K562 (cell line): ENCODE measurements at regions not wholly inside any gene's neighbourhood (a gene's known extent, or its start where the extent isn't known, plus 50 kb on each side); places are given as distances from the start of the nearest gene placed in this dataset.

Source experiments
- ATF3 ChIP-seq, 2 experiments: fragments of 450-650 bp in 1 of 2; sonication (generic) in 1 of 2; formaldehyde crosslinking in 1 of 2; IDR thresholded peaks in 1 of 2; conservative IDR thresholded peaks in 1 of 2; 2 replicates each; pipeline versions ENCODE4 v1.6.1 to v1.8.1; 2016 to 2023; ENCODE audit warnings: mild to moderate bottlenecking in 2 of 2, moderate library complexity in 2 of 2, inconsistent platforms in 1 of 2, missing genetic modification reagents in 1 of 2
- CREM ChIP-seq: IDR thresholded peaks from 2 replicates; pipeline ENCODE4 v1.6.1; 2014; ENCODE audit warnings: antibody characterized with exemption, low read depth
- EHMT2 ChIP-seq: fragments of 450-650 bp; IDR thresholded peaks from 2 replicates; pipeline ENCODE4 v1.6.1; 2018; ENCODE audit warnings: antibody characterized with exemption
- GATA2 ChIP-seq: sonication (generic); formaldehyde crosslinking; IDR thresholded peaks from 2 replicates; pipeline ENCODE4 v1.4.0; 2020; ENCODE audit warnings: mild to moderate bottlenecking, missing genetic modification reagents
- HES1 ChIP-seq: fragments of 450-650 bp; IDR thresholded peaks from 2 replicates; pipeline ENCODE4 v1.6.1; 2016; ENCODE audit warnings: low read depth, mild to moderate bottlenecking, moderate library complexity
- HMGN3 ChIP-seq: IDR thresholded peaks from 2 replicates; pipeline ENCODE4 v1.6.1; 2011; ENCODE audit warnings: borderline replicate concordance, low read depth, mild to moderate bottlenecking, mixed read lengths, low read length; ENCODE audit not compliant: insufficient read length; ENCODE audit errors: extremely low read depth
- NCOR1 ChIP-seq: fragments of 450-650 bp; IDR thresholded peaks from 2 replicates; pipeline ENCODE4 v1.6.1; 2016; ENCODE audit warnings: mild to moderate bottlenecking, moderate library complexity
- NR3C1 ChIP-seq: sonication (generic); formaldehyde crosslinking; IDR thresholded peaks from 2 replicates; pipeline ENCODE4 v1.8.1; 2022; ENCODE audit warnings: missing genetic modification reagents
- RCOR1 ChIP-seq, 2 experiments: IDR thresholded peaks; 2 replicates each; pipeline ENCODE4 v1.6.1; 2012; ENCODE audit warnings: low read depth in 2 of 2, low read length in 2 of 2, borderline replicate concordance in 1 of 2, improper control_type of control experiment in 1 of 2
- SMARCA5 ChIP-seq: fragments of 450-650 bp; IDR thresholded peaks from 2 replicates; pipeline ENCODE4 v1.6.1; 2016
- SREBF2 ChIP-seq: sonication (generic); formaldehyde crosslinking; IDR thresholded peaks from 2 replicates; pipeline ENCODE4 v1.4.0; 2020; ENCODE audit warnings: mild to moderate bottlenecking, missing genetic modification reagents
- U2AF2 ChIP-seq: fragments of 200-400 bp; formaldehyde crosslinking; optimal IDR thresholded peaks from 2 replicates; pipeline ENCODE3; 2017; ENCODE audit warnings: low read depth, mild to moderate bottlenecking, low read length
- VEZF1 ChIP-seq: fragments of 200-800 bp; sonication (Bioruptor generic); IDR thresholded peaks from 2 replicates; pipeline ENCODE4 v1.6.1; 2017; ENCODE audit warnings: missing genetic modification characterization, missing compliant biosample characterization
- ZBTB49 ChIP-seq: sonication (generic); formaldehyde crosslinking; IDR thresholded peaks from 2 replicates; pipeline ENCODE4 v1.8.0; 2022; ENCODE audit warnings: missing genetic modification reagents, mild to moderate bottlenecking, borderline replicate concordance
- TF ChIP-seq, protein P1 (sequence below), 2 experiments: IDR thresholded peaks; 2 replicates each; pipeline ENCODE4 v1.6.1; 2012; ENCODE audit warnings: improper control_type of control experiment in 2 of 2, low read depth in 2 of 2, low read length in 2 of 2, borderline replicate concordance in 1 of 2
- TF ChIP-seq, protein P2 (sequence below), 2 experiments: fragments of 450-650 bp; IDR thresholded peaks; 2 replicates each; pipeline ENCODE4 v1.6.1; 2016

DNA sequence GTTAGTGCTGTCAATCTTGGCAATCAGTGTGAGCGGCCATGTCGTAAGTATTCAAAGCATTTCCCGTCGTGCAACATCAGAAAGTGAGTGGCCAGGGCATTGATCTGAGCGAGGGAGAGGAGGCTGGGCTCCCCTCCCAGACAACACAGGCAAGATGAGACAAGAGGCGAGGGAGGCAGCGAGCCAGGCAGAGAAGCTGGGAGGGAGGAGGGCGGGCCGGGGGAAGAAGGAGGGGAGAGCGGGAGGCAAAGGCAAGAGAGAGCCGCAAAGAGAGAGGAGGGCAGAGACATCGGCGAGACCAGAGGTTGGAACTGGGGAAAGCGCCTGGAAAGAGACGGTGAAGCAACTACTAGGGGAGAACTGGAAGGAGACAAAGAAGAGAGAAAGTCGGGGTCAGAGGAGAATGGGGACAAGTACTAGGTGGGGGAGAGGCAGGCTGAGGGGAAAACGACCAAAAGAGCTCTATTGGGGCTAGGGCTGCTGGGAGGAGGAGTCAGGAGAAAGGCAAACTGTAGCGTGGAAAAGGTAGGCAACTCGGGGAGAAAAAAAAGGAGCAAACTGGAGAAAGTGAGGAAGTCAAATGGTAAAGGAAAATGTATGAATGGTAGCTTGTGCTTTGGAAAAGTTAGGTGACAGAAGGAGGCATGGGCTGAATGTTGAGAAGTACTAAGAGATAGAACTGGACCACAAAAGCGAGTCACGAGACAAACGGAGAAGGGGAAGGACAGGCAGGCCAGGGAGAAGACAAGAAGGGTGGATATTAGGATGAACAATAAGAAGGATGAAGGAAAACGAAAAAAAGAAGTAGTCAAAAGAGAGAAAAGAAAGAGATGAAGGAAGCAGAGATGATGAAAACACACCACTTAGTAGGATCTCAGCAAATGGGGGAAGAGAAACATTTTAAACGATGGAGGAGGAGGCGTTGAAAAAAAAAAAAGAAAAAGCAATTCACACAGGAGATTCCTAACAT lies 130.5 kb upstream of the C11orf58 start (continued):
- TF ChIP-seq ZBTB49 (CRISPR knock-in tag) (no peak), RCOR1 (IDR thresholded peaks at IDR 0.05; ENCODE audit: borderline replicate concordance in 1 of 2, low read depth in 2 of 2, low read length in 2 of 2) (peak in 1 of 2 experiments; percentile 7; a peak in 1 of 4 replicates), NR3C1 (CRISPR knock-in tag) (no peak), CREM (0 out of 2 replicates have a peak, but pooled peaks have one; percentile 29), ATF3 (IDR thresholded peaks at IDR 0.05) (no peak), ATF3 (CRISPR knock-in tag; conservative IDR thresholded peaks at IDR 0.05) (no peak), GATA2 (no peak), SMARCA5 (0 out of 2 replicates have a peak, but pooled peaks have one; percentile 19), U2AF2 (no peak), NCOR1 (no peak), HES1 (no peak), HMGN3 (no peak), SREBF2 (CRISPR knock-in tag) (no peak), VEZF1 (peak; percentile 57), EHMT2 (peak; percentile 20; the same call in 1 of the 2 replicates)
- TF ChIP-seq, protein P1, sequence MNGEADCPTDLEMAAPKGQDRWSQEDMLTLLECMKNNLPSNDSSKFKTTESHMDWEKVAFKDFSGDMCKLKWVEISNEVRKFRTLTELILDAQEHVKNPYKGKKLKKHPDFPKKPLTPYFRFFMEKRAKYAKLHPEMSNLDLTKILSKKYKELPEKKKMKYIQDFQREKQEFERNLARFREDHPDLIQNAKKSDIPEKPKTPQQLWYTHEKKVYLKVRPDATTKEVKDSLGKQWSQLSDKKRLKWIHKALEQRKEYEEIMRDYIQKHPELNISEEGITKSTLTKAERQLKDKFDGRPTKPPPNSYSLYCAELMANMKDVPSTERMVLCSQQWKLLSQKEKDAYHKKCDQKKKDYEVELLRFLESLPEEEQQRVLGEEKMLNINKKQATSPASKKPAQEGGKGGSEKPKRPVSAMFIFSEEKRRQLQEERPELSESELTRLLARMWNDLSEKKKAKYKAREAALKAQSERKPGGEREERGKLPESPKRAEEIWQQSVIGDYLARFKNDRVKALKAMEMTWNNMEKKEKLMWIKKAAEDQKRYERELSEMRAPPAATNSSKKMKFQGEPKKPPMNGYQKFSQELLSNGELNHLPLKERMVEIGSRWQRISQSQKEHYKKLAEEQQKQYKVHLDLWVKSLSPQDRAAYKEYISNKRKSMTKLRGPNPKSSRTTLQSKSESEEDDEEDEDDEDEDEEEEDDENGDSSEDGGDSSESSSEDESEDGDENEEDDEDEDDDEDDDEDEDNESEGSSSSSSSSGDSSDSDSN (IDR thresholded peaks at IDR 0.05; ENCODE audit: borderline replicate concordance in 1 of 2, low read depth in 2 of 2, low read length in 2 of 2) = peak in 1 of 2 experiments; percentile 75; a peak in 2 of 4 replicates
- TF ChIP-seq, protein P2, sequence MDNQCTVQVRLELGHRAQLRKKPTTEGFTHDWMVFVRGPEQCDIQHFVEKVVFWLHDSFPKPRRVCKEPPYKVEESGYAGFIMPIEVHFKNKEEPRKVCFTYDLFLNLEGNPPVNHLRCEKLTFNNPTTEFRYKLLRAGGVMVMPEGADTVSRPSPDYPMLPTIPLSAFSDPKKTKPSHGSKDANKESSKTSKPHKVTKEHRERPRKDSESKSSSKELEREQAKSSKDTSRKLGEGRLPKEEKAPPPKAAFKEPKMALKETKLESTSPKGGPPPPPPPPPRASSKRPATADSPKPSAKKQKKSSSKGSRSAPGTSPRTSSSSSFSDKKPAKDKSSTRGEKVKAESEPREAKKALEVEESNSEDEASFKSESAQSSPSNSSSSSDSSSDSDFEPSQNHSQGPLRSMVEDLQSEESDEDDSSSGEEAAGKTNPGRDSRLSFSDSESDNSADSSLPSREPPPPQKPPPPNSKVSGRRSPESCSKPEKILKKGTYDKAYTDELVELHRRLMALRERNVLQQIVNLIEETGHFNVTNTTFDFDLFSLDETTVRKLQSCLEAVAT (IDR thresholded peaks at IDR 0.05) = 0 out of 4 replicates have a peak, but pooled peaks of 1 of the 2 experiments have one; percentile 36
